ENCODE measurements at regions not wholly inside any gene's neighbourhood (a gene's known extent, or its start where the extent isn't known, plus 50 kb on each side); places are given as distances from the start of the nearest gene placed in this dataset.

DNA sequence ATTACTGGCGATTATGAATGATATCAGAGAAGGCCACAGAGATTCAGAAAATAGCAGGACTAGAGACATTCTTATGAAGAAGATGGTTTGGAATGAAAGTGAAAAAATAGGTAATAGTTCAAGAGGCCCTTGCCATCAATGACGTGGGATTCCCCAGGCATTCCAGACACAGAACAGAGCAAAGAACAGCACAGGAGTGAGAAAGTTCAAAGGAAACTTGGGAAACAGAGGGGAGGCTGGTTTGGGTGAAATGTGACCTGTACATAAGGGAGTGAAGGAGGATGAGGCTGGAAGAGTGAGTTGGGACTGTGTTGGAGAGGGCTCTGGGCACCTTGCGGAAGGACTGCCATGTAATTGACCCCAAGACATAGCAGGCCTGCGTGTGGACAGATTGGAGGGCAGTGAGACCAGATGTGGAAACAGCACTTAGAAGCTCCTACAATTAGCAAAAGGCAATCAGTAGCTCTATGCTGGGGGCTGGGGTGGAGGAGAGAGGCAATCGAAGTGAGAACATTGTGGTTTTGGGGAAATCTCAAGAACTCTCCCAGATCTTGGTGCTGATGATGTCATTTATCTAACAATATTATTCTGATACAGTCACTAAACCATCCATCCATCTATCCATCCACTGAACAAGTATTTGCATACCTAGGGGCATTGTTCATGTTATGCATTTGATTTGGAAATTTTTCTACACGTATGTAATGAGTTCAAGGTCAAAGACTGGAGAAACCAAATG is 365.3 kb upstream of the ZFHX3 start:
- TF ChIP-seq RAD21 (IDR thresholded peaks at IDR 0.05; ENCODE audit: low read length), result no peak
- TF ChIP-seq, protein P1, sequence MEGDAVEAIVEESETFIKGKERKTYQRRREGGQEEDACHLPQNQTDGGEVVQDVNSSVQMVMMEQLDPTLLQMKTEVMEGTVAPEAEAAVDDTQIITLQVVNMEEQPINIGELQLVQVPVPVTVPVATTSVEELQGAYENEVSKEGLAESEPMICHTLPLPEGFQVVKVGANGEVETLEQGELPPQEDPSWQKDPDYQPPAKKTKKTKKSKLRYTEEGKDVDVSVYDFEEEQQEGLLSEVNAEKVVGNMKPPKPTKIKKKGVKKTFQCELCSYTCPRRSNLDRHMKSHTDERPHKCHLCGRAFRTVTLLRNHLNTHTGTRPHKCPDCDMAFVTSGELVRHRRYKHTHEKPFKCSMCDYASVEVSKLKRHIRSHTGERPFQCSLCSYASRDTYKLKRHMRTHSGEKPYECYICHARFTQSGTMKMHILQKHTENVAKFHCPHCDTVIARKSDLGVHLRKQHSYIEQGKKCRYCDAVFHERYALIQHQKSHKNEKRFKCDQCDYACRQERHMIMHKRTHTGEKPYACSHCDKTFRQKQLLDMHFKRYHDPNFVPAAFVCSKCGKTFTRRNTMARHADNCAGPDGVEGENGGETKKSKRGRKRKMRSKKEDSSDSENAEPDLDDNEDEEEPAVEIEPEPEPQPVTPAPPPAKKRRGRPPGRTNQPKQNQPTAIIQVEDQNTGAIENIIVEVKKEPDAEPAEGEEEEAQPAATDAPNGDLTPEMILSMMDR (IDR thresholded peaks at IDR 0.05), result no peak

All from SK-N-SH (cell line).